Esophagus muscularis mucosa (tissue), 4 donors: ENCODE measurements at regions not wholly inside any gene's neighbourhood (a gene's known extent, or its start where the extent isn't known, plus 50 kb on each side); places are given as distances from the start of the nearest gene placed in this dataset.

Source experiments
- DNase-seq: peaks from one replicate; pipeline ENCODE4 v3.0.0-alpha.2; 2017; ENCODE audit errors: extremely low spot score
- H3K27ac ChIP-seq, 4 donors: fragments of 200-600 bp; sonication (generic); replicated peaks in 1 of 4; 1 replicate in 3 of 4; 2 replicates in 1 of 4; pipeline ENCODE4 v1.5.1; 2016 to 2019; ENCODE audit warnings: mild to moderate bottlenecking in 1 of 4
- H3K27me3 ChIP-seq, 4 donors: fragments of 200-600 bp; sonication (generic); one replicate each; pipeline versions ENCODE4 v1.5.1 to v1.6.0; 2016 to 2019
- H3K36me3 ChIP-seq, 4 donors: fragments of 200-600 bp; sonication (generic); one replicate each; pipeline ENCODE4 v1.5.1; 2016 to 2019
- H3K4me1 ChIP-seq, 4 donors: fragments of 200-600 bp; sonication (generic); one replicate each; pipeline ENCODE4 v1.5.1; 2016 to 2019
- H3K4me3 ChIP-seq, 4 donors: fragments of 200-600 bp; sonication (generic); 1 replicate in 2 of 4; 2 replicates in 2 of 4; pipeline ENCODE4 v1.5.1; 2016 to 2019; ENCODE audit warnings: mild to moderate bottlenecking in 4 of 4, moderate library complexity in 1 of 4
- H3K9me3 ChIP-seq, 4 donors: fragments of 200-600 bp; sonication (generic); 1 replicate in 3 of 4; 2 replicates in 1 of 4; pipeline ENCODE4 v1.5.1; 2016 to 2019
- CTCF ChIP-seq, 3 experiments: fragments of 200-600 bp in 2 of 3; fragments of 450-650 bp in 1 of 3; sonication (generic) in 2 of 3; IDR thresholded peaks; one replicate each; pipeline ENCODE4 v1.5.1; 2017 to 2019; ENCODE audit warnings: antibody characterized with exemption in 3 of 3, mild to moderate bottlenecking in 2 of 3, moderate library complexity in 1 of 3
- EP300 ChIP-seq: sonication (generic); formaldehyde crosslinking; IDR thresholded peaks from one replicate; pipeline ENCODE4 v1.6.1; 2017; ENCODE audit warnings: antibody characterized with exemption
- POLR2A ChIP-seq: fragments of 450-650 bp; IDR thresholded peaks from one replicate; pipeline ENCODE4 v1.6.1; 2017; ENCODE audit warnings: antibody characterized with exemption, moderate library complexity, mild to moderate bottlenecking, low read depth
- POLR2AphosphoS5 ChIP-seq, 2 donors: sonication (generic); formaldehyde crosslinking; IDR thresholded peaks; one replicate each; pipeline ENCODE4 v1.6.1; 2017; ENCODE audit warnings: antibody characterized with exemption in 2 of 2
- WGBS: methylation state at CpG from one replicate; pipeline ENCODE4 v1.1.5; 2018; 5-methylcytosine and 5-hydroxymethylcytosine counted together
- intact Hi-C: fragments of 100-400 bp; cut with DNase I; formaldehyde crosslinking; loops from one replicate; pipeline ENCODE4 v1.15.1; 2023

- H3K36me3 ChIP-seq, result no peaks in the 10 kb centered on the region
- whole genome bisulfite sequencing, result 97% methylated on average over 2 of the region's 2 CpGs
- intact Hi-C loops, result no loop called here
- H3K27ac ChIP-seq, result no peak overlapping the region
- no peak for DNase-seq
- H3K4me1 ChIP-seq, result peaks cover 0 to 6% (median 0%) of the 10 kb centered on the region in 4 donors
- no peaks in the 10 kb centered on the region for H3K27me3 ChIP-seq
- TF ChIP-seq POLR2A, result no peak
- H3K9me3 ChIP-seq, result no peaks in the 10 kb centered on the region
- no peak overlapping the region for H3K4me3 ChIP-seq
Measured at GRCh38 chr2:182647499-182647787, 68.6 kb upstream of the DNAJC10 start.

GRCh38 chr2:182649316-182649715, 66.7 kb upstream of the DNAJC10 start:
- Histone ChIP-seq H3K9me3 (no peaks in the 10 kb centered on the region), H3K4me1 (peaks cover 0 to 6% (median 0%) of the 10 kb centered on the region in 4 donors), H3K27ac (no peak overlapping the region), H3K36me3 (no peaks in the 10 kb centered on the region), H3K4me3 (no peak overlapping the region), H3K27me3 (no peaks in the 10 kb centered on the region)
- TF ChIP-seq EP300, result no peak
- TF ChIP-seq CTCF (IDR thresholded peaks at IDR 0.05), result peak; percentile 20 to 33 (median 23)
- TF ChIP-seq POLR2AphosphoS5 (IDR thresholded peaks at IDR 0.05), result no peak
- intact Hi-C loops, result no loop called here
- DNase-seq, result no peak
- 70% methylated on average over 6 of the region's 6 CpGs for WGBS

- intact Hi-C loops, result loop anchor here (2.0 kb wide), 1 partner anchor 464 kb away; no protein-coding TSS in a partner anchor
- no peaks in the 10 kb centered on the region for H3K27me3 ChIP-seq
- H3K4me3 ChIP-seq, result no peak overlapping the region
- no peaks in the 10 kb centered on the region for H3K36me3 ChIP-seq
- H3K27ac ChIP-seq, result no peak overlapping the region
- TF ChIP-seq POLR2AphosphoS5 (IDR thresholded peaks at IDR 0.05) (no peak), CTCF (IDR thresholded peaks at IDR 0.05) (peak; percentile 42 to 56 (median 50))
- peaks cover 0 to 6% (median 0%) of the 10 kb centered on the region in 4 donors for H3K4me1 ChIP-seq
- DNase-seq, result no peak
- no peaks in the 10 kb centered on the region for H3K9me3 ChIP-seq
- 46% methylated on average over 4 of the region's 4 CpGs for WGBS
Measured at GRCh38 chr2:182650704-182651103, 65.4 kb upstream of the DNAJC10 start.

- TF ChIP-seq POLR2A, result no peak
- TF ChIP-seq EP300, result no peak
- no peak for TF ChIP-seq POLR2AphosphoS5 (IDR thresholded peaks at IDR 0.05)
- TF ChIP-seq CTCF (IDR thresholded peaks at IDR 0.05), result no peak
- DNase-seq, result no peak
- Histone ChIP-seq H3K9me3 (no peaks in the 10 kb centered on the region), H3K36me3 (no peaks in the 10 kb centered on the region), H3K27me3 (no peaks in the 10 kb centered on the region), H3K4me1 (peaks cover 0 to 6% (median 0%) of the 10 kb centered on the region in 4 donors), H3K4me3 (no peak overlapping the region), H3K27ac (no peak overlapping the region)
- WGBS, result 89% methylated on average over 6 of the region's 6 CpGs
- intact Hi-C loops, result no loop called here
Measured at GRCh38 chr2:182652326-182652725, 63.7 kb upstream of the DNAJC10 start.

GRCh38 chr2:182655750-182656149, 60.3 kb upstream of the DNAJC10 start:
- 50% methylated on average over 1 of the region's 1 CpG for WGBS
- intact Hi-C loops, result no loop called here
- Histone ChIP-seq H3K4me3 (no peak overlapping the region), H3K27ac (no peak overlapping the region), H3K36me3 (no peaks in the 10 kb centered on the region), H3K9me3 (no peaks in the 10 kb centered on the region), H3K4me1 (peaks cover 0 to 3% (median 0%) of the 10 kb centered on the region in 4 donors), H3K27me3 (no peaks in the 10 kb centered on the region)
- DNase-seq, result no peak
- TF ChIP-seq POLR2AphosphoS5 (IDR thresholded peaks at IDR 0.05) (no peak), EP300 (no peak), CTCF (IDR thresholded peaks at IDR 0.05) (no peak), POLR2A (no peak)
